ENCODE measurements at regions not wholly inside any gene's neighbourhood (a gene's known extent, or its start where the extent isn't known, plus 50 kb on each side); places are given as distances from the start of the nearest gene placed in this dataset.

DNA sequence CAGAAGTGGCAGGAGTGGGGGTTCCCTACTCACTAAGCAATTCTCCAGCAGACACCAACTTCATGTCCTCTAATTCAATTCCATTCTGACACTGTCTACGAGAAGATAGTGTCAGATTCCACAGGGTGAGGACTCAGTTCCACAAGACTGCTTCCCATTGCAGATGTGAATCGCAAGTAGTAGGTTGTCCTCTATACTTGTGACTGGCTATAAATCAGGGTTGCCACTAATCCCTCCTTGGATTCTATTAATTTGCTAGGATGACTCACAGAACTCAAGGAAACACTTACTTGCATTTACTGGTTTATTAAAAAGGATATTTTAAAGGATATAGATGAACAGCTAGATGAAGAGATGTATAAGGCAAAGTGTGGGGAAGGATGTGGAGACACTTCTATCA lies 184.1 kb upstream of the ACVR2A start:
- H3K9ac ChIP-seq (ENCODE audit: low read depth in 1 of 3, low read length in 3 of 3): no peak overlapping the region
- no peaks in the 10 kb centered on the region for H3K4me1 ChIP-seq (ENCODE audit: control insufficient read depth in 3 of 3, insufficient read depth in 3 of 3, low read length in 3 of 3)
- no peak overlapping the region for H3K4me3 ChIP-seq (ENCODE audit: low read length in 3 of 3)
- H3K27ac ChIP-seq (ENCODE audit: low read depth, low read length): no peak overlapping the region
- no peaks in the 10 kb centered on the region for H3K9me3 ChIP-seq (ENCODE audit: control insufficient read depth in 3 of 3, low read length in 3 of 3)
- no peaks in the 10 kb centered on the region for H3K27me3 ChIP-seq (ENCODE audit: control insufficient read depth in 3 of 3, insufficient read depth in 3 of 3, low read length in 3 of 3)
- H3K36me3 ChIP-seq (ENCODE audit: control insufficient read depth in 3 of 3, insufficient read depth in 3 of 3, low read length in 3 of 3): no peaks in the 10 kb centered on the region

DNA sequence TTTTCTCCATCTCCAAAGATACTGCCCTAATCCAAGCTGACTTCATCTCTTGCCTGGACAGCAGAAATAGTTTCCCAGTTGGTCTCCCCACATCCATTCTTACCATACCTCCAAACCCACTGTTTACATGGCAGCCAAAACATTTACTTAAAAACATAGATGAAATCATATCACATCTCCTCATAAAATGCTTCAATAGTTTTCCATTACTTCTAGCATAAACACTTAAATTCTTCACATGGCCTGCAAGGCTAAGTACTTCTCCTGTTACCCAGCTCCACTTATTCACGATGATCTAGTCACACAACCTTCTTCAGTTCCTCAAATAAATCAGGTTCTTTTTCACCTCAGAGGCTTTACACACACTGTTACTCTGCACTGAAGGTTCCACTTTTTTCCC lies 185.8 kb upstream of the ACVR2A start:
- Histone ChIP-seq H3K4me1 (ENCODE audit: control insufficient read depth in 3 of 3, insufficient read depth in 3 of 3, low read length in 3 of 3) (no peaks in the 10 kb centered on the region), H3K27ac (ENCODE audit: low read depth, low read length) (no peak overlapping the region), H3K4me3 (ENCODE audit: low read length in 3 of 3) (no peak overlapping the region), H3K36me3 (ENCODE audit: control insufficient read depth in 3 of 3, insufficient read depth in 3 of 3, low read length in 3 of 3) (no peaks in the 10 kb centered on the region), H3K27me3 (ENCODE audit: control insufficient read depth in 3 of 3, insufficient read depth in 3 of 3, low read length in 3 of 3) (no peaks in the 10 kb centered on the region), H3K9me3 (ENCODE audit: control insufficient read depth in 3 of 3, low read length in 3 of 3) (no peaks in the 10 kb centered on the region), H3K9ac (ENCODE audit: low read depth in 1 of 3, low read length in 3 of 3) (no peak overlapping the region)

DNA sequence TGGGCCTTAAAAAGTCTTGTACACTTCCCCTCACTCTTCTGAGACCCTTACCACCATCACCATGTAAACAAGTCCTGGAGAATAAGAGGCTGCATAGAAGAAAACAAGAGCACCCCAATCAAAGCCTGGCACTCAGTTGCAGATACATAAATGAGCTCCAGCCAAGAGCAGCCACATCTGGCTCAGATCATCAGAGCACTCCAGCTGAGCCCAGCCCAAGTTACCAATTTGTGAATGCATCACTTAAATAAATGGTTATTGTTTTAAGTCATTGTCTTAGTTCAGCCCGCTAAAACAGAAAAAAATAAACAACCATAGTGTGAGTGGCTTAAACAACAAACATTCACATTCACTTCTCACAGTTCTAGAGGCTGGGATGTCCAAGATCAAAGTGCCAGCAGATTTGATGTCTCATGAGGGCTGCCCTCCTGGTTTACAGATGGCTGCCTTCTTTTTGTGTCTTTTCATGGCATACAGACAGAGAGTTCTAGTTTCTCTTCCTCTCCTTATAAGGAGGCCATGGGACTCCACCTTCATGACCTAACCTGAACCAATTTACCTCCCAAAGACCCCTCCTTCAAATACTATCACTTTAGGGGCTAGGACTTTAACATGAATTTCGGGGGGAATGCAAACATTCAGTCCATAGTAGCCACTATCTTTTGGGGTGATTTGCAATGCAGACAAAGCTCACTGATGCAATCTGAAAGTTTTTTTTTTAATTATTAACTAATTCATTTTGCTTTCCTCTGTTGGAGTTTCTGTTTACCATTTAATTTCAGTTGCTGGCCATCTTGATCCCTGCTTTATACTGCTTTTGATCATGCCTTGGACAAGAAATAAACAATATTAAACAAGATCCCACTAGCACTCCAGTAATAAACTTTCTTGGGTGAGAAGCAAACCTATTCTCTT lies 187.5 kb upstream of the ACVR2A start:
- no peak overlapping the region for H3K4me3 ChIP-seq (ENCODE audit: low read length in 3 of 3)
- no peak overlapping the region for H3K27ac ChIP-seq (ENCODE audit: low read depth, low read length)
- no peaks in the 10 kb centered on the region for H3K4me1 ChIP-seq (ENCODE audit: control insufficient read depth in 3 of 3, insufficient read depth in 3 of 3, low read length in 3 of 3)
- no peaks in the 10 kb centered on the region for H3K9me3 ChIP-seq (ENCODE audit: control insufficient read depth in 3 of 3, low read length in 3 of 3)
- H3K9ac ChIP-seq (ENCODE audit: low read depth in 1 of 3, low read length in 3 of 3): no peak overlapping the region
- no peaks in the 10 kb centered on the region for H3K36me3 ChIP-seq (ENCODE audit: control insufficient read depth in 3 of 3, insufficient read depth in 3 of 3, low read length in 3 of 3)
- H3K27me3 ChIP-seq (ENCODE audit: control insufficient read depth in 3 of 3, insufficient read depth in 3 of 3, low read length in 3 of 3): no peaks in the 10 kb centered on the region

DNA sequence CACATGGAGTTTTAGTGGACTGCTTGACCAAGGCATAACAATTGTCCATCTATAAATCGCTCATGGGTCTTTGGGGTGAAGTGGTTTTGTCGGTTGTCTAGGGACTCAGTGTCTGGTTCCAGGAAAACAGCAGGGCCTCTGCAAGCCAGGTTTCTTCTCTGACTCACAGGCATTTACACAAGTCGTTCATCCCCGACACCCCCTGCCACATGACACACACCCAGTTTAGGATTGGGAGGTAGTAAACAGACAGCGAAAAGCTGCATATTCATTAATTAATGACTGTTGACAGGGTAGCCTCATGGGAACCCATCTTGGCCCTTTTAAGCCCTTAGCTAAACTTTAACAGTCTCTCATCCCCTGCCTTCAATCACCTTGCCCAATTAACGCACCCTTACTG lies 194.8 kb upstream of the ACVR2A start:
- no peaks in the 10 kb centered on the region for H3K36me3 ChIP-seq (ENCODE audit: control insufficient read depth in 3 of 3, insufficient read depth in 3 of 3, low read length in 3 of 3)
- no peaks in the 10 kb centered on the region for H3K9me3 ChIP-seq (ENCODE audit: control insufficient read depth in 3 of 3, low read length in 3 of 3)
- H3K27ac ChIP-seq (ENCODE audit: low read depth, low read length): no peak overlapping the region
- H3K4me1 ChIP-seq (ENCODE audit: control insufficient read depth in 3 of 3, insufficient read depth in 3 of 3, low read length in 3 of 3): no peaks in the 10 kb centered on the region
- H3K27me3 ChIP-seq (ENCODE audit: control insufficient read depth in 3 of 3, insufficient read depth in 3 of 3, low read length in 3 of 3): no peaks in the 10 kb centered on the region
- no peak overlapping the region for H3K9ac ChIP-seq (ENCODE audit: low read depth in 1 of 3, low read length in 3 of 3)
- H3K4me3 ChIP-seq (ENCODE audit: low read length in 3 of 3): no peak overlapping the region

DNA sequence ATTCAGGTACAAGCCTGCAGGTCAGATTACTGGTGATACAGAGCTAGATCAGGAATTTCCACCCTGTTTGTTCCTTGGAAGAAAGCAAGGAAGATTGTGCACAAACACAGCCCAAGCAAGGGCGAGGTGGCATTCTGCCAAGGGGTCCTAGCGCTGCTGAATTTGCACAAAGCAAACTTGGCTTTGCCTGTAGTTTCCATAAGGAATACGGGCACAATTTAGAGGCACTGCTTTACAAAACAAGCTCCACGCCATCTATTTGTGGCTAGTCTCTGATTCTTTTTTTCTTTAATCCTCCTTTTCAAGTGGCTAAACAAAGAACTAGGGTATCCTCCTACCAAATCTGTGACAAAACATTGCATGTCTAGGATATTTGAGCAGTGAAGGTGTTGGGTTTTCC lies 195.5 kb upstream of the ACVR2A start:
- Histone ChIP-seq H3K36me3 (ENCODE audit: control insufficient read depth in 3 of 3, insufficient read depth in 3 of 3, low read length in 3 of 3) (no peaks in the 10 kb centered on the region), H3K9ac (ENCODE audit: low read depth in 1 of 3, low read length in 3 of 3) (no peak overlapping the region), H3K27ac (ENCODE audit: low read depth, low read length) (no peak overlapping the region), H3K4me3 (ENCODE audit: low read length in 3 of 3) (no peak overlapping the region), H3K4me1 (ENCODE audit: control insufficient read depth in 3 of 3, insufficient read depth in 3 of 3, low read length in 3 of 3) (no peaks in the 10 kb centered on the region), H3K27me3 (ENCODE audit: control insufficient read depth in 3 of 3, insufficient read depth in 3 of 3, low read length in 3 of 3) (no peaks in the 10 kb centered on the region), H3K9me3 (ENCODE audit: control insufficient read depth in 3 of 3, low read length in 3 of 3) (no peaks in the 10 kb centered on the region)

DNA sequence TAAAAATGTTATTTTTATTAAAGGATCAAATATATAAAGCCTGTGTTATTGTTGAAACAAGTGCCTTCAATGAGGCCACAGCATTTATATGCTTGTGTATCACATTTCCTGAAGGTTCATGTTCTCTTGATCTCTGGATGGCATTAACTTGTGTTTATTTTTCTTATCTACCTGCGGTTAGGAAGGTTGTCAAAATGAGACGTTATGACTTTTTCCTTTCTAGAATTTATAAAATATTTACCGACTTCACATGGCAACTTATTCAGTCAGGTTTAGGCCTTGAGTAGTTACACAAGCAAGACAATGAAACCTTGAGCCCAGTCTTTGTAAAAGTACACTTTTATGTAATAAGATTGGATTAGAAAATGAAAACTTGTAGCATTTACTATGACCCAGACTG lies 196.4 kb upstream of the ACVR2A start:
- Histone ChIP-seq H3K27me3 (ENCODE audit: control insufficient read depth in 3 of 3, insufficient read depth in 3 of 3, low read length in 3 of 3) (no peaks in the 10 kb centered on the region), H3K9ac (ENCODE audit: low read depth in 1 of 3, low read length in 3 of 3) (no peak overlapping the region), H3K36me3 (ENCODE audit: control insufficient read depth in 3 of 3, insufficient read depth in 3 of 3, low read length in 3 of 3) (no peaks in the 10 kb centered on the region), H3K9me3 (ENCODE audit: control insufficient read depth in 3 of 3, low read length in 3 of 3) (no peaks in the 10 kb centered on the region), H3K4me1 (ENCODE audit: control insufficient read depth in 3 of 3, insufficient read depth in 3 of 3, low read length in 3 of 3) (no peaks in the 10 kb centered on the region), H3K27ac (ENCODE audit: low read depth, low read length) (no peak overlapping the region), H3K4me3 (ENCODE audit: low read length in 3 of 3) (no peak overlapping the region)

DNA sequence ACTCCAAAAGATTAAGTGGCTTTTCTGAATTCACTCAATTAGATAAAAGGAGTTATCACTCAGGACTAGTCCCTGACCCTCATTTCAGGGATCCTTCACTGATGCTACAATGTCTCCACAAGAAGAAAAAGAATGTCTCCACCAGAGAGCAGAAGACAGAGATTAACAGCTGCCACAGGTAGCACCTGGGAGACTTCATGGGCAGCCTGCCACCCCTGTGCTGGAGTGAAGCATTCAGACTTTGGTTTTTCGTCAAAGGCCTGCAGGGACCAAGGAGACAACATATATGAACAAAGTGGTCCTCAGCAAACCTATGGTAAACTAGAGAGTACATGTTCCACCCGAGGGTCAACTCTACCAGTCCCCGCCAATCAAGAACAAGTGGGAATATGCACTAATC lies 197.0 kb upstream of the ACVR2A start:
- Histone ChIP-seq H3K9ac (ENCODE audit: low read depth in 1 of 3, low read length in 3 of 3) (no peak overlapping the region), H3K27ac (ENCODE audit: low read depth, low read length) (no peak overlapping the region), H3K4me1 (ENCODE audit: control insufficient read depth in 3 of 3, insufficient read depth in 3 of 3, low read length in 3 of 3) (no peaks in the 10 kb centered on the region), H3K9me3 (ENCODE audit: control insufficient read depth in 3 of 3, low read length in 3 of 3) (no peaks in the 10 kb centered on the region), H3K27me3 (ENCODE audit: control insufficient read depth in 3 of 3, insufficient read depth in 3 of 3, low read length in 3 of 3) (no peaks in the 10 kb centered on the region), H3K36me3 (ENCODE audit: control insufficient read depth in 3 of 3, insufficient read depth in 3 of 3, low read length in 3 of 3) (no peaks in the 10 kb centered on the region), H3K4me3 (ENCODE audit: low read length in 3 of 3) (no peak overlapping the region)

DNA sequence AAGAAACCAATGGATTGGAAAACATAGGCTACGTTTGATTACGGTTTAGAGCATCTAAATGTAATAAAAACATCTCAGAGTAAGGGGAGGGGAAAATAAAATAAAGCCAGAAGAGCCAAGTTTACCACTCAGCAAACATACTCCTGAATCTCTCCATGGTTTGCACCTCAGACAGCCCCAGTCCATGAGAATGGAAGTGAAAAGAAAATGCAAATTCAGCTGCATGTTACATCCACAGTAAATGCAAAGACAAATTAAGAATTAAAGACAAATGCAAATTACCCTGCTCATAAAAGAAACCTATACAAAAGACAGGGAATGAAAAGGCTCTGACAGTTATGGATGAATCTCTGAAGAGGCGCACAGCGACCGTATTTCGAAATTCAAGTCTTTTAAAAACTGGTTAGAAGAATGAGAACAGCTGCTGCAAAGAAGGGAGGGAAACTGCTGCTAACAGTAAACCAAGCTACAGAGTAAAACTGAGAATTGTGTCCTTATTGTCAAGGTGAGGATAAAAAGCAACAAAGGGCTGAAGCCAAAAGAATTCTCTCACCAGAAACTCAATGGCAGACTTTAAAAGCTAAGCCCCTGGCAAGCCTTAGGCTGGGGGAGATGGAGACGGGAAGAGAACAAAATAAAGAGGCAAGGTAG lies 197.9 kb upstream of the ACVR2A start:
- H3K4me1 ChIP-seq (ENCODE audit: control insufficient read depth in 3 of 3, insufficient read depth in 3 of 3, low read length in 3 of 3): no peaks in the 10 kb centered on the region

DNA sequence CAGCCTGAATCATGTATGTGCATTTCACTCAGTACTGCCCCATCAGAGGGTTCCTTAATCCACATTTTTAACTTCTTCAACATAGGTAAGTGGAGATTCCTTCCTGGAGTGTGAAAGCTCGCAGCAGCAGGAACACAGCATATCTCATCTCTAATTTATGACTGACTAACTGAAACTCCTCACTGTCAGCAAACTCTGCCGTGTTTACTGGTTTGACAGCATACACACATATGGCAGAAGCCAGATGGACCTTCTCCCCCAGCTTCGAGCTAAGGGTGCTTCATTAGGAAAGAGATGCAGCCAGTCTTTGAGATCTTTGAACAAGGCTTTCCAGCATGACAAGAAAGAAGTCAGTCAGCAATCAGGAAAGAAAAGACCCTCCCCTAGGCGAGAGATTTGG lies 200.3 kb upstream of the ACVR2A start:
- no peaks in the 10 kb centered on the region for H3K36me3 ChIP-seq (ENCODE audit: control insufficient read depth in 3 of 3, insufficient read depth in 3 of 3, low read length in 3 of 3)
- no peaks in the 10 kb centered on the region for H3K27me3 ChIP-seq (ENCODE audit: control insufficient read depth in 3 of 3, insufficient read depth in 3 of 3, low read length in 3 of 3)
- H3K4me3 ChIP-seq (ENCODE audit: low read length in 3 of 3): no peak overlapping the region
- H3K9ac ChIP-seq (ENCODE audit: low read depth in 1 of 3, low read length in 3 of 3): no peak overlapping the region
- no peak overlapping the region for H3K27ac ChIP-seq (ENCODE audit: low read depth, low read length)
- no peaks in the 10 kb centered on the region for H3K4me1 ChIP-seq (ENCODE audit: control insufficient read depth in 3 of 3, insufficient read depth in 3 of 3, low read length in 3 of 3)
- no peaks in the 10 kb centered on the region for H3K9me3 ChIP-seq (ENCODE audit: control insufficient read depth in 3 of 3, low read length in 3 of 3)

More for the DNA sequence above, 197.9 kb upstream of the ACVR2A start:
- H3K36me3 ChIP-seq (ENCODE audit: control insufficient read depth in 3 of 3, insufficient read depth in 3 of 3, low read length in 3 of 3): no peaks in the 10 kb centered on the region
- no peak overlapping the region for H3K9ac ChIP-seq (ENCODE audit: low read depth in 1 of 3, low read length in 3 of 3)
- no peaks in the 10 kb centered on the region for H3K27me3 ChIP-seq (ENCODE audit: control insufficient read depth in 3 of 3, insufficient read depth in 3 of 3, low read length in 3 of 3)
- H3K27ac ChIP-seq (ENCODE audit: low read depth, low read length): no peak overlapping the region
- H3K9me3 ChIP-seq (ENCODE audit: control insufficient read depth in 3 of 3, low read length in 3 of 3): no peaks in the 10 kb centered on the region
- no peak overlapping the region for H3K4me3 ChIP-seq (ENCODE audit: low read length in 3 of 3)

DNA sequence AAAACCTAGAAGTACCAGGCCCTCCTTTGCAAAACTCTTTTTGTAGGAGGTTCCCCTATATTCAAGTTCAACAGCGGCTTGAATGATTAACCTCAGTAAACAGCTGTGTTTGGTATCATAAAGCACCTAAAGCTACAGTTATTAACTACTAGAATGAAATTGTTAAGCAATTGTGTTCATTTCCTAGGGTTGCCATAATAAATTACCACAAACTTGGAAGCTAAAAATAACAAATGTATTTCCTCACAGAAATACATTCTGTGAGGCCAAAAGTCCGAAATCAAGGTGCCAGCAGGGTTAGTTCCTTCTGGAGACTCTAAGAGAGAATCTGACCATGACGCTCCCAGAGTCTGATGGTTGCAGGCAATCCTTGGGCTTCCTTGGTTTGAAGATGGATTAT lies 202.1 kb upstream of the ACVR2A start:
- H3K27me3 ChIP-seq (ENCODE audit: control insufficient read depth in 3 of 3, insufficient read depth in 3 of 3, low read length in 3 of 3): no peaks in the 10 kb centered on the region
- H3K9me3 ChIP-seq (ENCODE audit: control insufficient read depth in 3 of 3, low read length in 3 of 3): no peaks in the 10 kb centered on the region
- no peak overlapping the region for H3K4me3 ChIP-seq (ENCODE audit: low read length in 3 of 3)
- no peak overlapping the region for H3K27ac ChIP-seq (ENCODE audit: low read depth, low read length)
- H3K9ac ChIP-seq (ENCODE audit: low read depth in 1 of 3, low read length in 3 of 3): no peak overlapping the region
- no peaks in the 10 kb centered on the region for H3K36me3 ChIP-seq (ENCODE audit: control insufficient read depth in 3 of 3, insufficient read depth in 3 of 3, low read length in 3 of 3)
- H3K4me1 ChIP-seq (ENCODE audit: control insufficient read depth in 3 of 3, insufficient read depth in 3 of 3, low read length in 3 of 3): no peaks in the 10 kb centered on the region

All from skeletal muscle tissue (tissue), 3 donors.